PFSK-1 (cell line): ENCODE measurements at regions not wholly inside any gene's neighbourhood (a gene's known extent, or its start where the extent isn't known, plus 50 kb on each side); places are given as distances from the start of the nearest gene placed in this dataset.

ENCODE experiments used
- POLR2AphosphoS5 ChIP-seq: IDR thresholded peaks from 2 replicates; pipeline ENCODE4 v1.6.1; 2012; ENCODE audit warnings: low read depth, mild to moderate bottlenecking, control low read depth, low read length, moderate library complexity
- SIN3A ChIP-seq: IDR thresholded peaks from 2 replicates; pipeline ENCODE4 v1.6.1; 2012; ENCODE audit warnings: mild to moderate bottlenecking, low read length, moderate library complexity, borderline replicate concordance; ENCODE audit not compliant: insufficient read depth
- TAF1 ChIP-seq: IDR thresholded peaks from 2 replicates; pipeline ENCODE4 v1.6.1; 2012; ENCODE audit warnings: low read length, control low read depth, borderline replicate concordance; ENCODE audit not compliant: insufficient read depth
- TF ChIP-seq, protein P1 (sequence below), 2 experiments: IDR thresholded peaks; 2 replicates each; pipeline versions ENCODE4 v1.6.1 to v1.8.0; 2011 to 2012; ENCODE audit warnings: low read depth in 2 of 2, low read length in 2 of 2, control low read depth in 1 of 2, inconsistent platforms in 1 of 2, mild to moderate bottlenecking in 1 of 2, moderate library complexity in 1 of 2; ENCODE audit not compliant: insufficient read depth in 1 of 2

DNA sequence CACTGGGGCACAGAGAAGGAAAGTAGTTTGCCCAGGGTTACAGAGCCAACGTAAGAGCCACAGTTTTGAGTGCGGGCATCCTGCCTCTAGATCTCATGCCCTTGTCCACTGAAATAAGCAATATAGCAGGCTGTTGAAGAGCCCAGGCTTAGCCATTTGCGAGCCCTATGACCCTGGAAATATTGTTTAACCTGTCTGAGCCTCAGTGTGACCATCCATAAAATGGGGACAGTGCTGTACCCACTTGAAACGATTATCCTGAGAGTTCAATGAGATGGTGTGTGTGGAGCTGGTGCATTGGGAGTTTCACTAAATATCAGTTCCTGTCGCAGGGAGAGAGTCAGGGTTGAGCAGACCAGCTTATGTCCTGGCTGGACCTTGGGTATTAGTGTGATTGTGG lies 173.1 kb upstream of the KCNG1 start:
- TF ChIP-seq POLR2AphosphoS5: no peak
- TF ChIP-seq, protein P1, sequence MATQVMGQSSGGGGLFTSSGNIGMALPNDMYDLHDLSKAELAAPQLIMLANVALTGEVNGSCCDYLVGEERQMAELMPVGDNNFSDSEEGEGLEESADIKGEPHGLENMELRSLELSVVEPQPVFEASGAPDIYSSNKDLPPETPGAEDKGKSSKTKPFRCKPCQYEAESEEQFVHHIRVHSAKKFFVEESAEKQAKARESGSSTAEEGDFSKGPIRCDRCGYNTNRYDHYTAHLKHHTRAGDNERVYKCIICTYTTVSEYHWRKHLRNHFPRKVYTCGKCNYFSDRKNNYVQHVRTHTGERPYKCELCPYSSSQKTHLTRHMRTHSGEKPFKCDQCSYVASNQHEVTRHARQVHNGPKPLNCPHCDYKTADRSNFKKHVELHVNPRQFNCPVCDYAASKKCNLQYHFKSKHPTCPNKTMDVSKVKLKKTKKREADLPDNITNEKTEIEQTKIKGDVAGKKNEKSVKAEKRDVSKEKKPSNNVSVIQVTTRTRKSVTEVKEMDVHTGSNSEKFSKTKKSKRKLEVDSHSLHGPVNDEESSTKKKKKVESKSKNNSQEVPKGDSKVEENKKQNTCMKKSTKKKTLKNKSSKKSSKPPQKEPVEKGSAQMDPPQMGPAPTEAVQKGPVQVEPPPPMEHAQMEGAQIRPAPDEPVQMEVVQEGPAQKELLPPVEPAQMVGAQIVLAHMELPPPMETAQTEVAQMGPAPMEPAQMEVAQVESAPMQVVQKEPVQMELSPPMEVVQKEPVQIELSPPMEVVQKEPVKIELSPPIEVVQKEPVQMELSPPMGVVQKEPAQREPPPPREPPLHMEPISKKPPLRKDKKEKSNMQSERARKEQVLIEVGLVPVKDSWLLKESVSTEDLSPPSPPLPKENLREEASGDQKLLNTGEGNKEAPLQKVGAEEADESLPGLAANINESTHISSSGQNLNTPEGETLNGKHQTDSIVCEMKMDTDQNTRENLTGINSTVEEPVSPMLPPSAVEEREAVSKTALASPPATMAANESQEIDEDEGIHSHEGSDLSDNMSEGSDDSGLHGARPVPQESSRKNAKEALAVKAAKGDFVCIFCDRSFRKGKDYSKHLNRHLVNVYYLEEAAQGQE (IDR thresholded peaks at IDR 0.05; ENCODE audit: insufficient read depth in 1 of 2, low read depth in 2 of 2, low read length in 2 of 2): no peak
- no peak for TF ChIP-seq TAF1
- no peak for TF ChIP-seq SIN3A
